ENCODE measurements at regions not wholly inside any gene's neighbourhood (a gene's known extent, or its start where the extent isn't known, plus 50 kb on each side); places are given as distances from the start of the nearest gene placed in this dataset.
A peak's percentile ranks its signal among the peaks of the same experiment; 100 is the strongest.

DNA sequence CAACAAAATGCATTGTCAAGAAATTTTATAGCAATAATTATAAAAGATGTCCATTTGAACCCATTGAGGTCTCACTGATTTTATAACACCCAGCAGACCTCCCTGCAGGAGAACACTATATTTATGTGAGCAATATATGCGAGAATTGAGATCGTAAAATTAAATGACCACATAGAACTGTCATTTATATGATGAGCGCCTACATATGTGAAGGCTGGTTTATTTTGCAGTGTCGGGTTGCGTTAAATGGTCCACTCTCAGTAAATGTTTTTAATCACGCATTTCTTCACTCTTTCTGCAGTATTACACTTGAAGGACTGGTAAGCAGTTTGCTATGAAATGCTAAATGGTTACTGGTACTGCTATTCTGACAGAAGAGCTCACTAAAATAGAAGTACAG lies 408.5 kb upstream of the AGTR1 start:
- DNase-seq (ENCODE audit: low spot score) = no peak

DNA sequence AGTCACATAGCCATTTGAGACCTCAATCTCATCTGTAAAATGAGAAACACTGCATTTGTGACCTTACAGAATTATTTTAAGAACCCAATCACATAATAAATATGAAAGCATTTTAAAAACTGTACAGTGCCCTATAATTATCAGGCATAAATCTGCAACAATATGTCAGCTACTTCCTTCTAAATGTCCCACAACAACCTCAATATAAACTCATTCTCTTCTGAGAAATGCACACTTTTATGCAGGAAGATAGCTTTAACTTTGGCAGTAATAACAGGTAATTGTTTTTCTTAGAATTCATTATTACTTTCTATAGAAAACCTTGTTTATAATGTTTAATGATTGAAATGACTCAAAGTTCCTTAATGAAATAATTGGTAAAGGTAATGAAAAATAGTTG lies 400.7 kb upstream of the AGTR1 start:
- no peak for DNase-seq (ENCODE audit: low spot score)

DNA sequence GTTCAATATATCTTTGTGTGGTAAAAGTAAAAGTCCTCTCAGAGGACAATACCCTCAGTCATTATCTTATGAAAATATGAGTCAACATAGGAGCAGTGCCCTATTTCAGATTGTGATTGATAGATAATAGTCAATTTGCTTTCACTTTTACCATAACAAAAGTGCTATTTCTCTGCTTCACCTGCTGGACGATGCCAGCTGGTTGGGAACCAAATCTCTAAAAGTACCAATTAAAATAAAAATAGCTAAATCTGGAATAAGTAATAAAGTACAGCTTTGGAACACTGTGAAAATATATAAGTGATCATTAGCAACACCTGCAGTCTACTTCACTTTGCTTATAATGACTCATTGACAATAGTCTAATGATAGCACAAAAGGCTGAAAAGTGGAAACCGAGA lies 390.3 kb upstream of the AGTR1 start:
- no peak for DNase-seq (ENCODE audit: low spot score)

DNA sequence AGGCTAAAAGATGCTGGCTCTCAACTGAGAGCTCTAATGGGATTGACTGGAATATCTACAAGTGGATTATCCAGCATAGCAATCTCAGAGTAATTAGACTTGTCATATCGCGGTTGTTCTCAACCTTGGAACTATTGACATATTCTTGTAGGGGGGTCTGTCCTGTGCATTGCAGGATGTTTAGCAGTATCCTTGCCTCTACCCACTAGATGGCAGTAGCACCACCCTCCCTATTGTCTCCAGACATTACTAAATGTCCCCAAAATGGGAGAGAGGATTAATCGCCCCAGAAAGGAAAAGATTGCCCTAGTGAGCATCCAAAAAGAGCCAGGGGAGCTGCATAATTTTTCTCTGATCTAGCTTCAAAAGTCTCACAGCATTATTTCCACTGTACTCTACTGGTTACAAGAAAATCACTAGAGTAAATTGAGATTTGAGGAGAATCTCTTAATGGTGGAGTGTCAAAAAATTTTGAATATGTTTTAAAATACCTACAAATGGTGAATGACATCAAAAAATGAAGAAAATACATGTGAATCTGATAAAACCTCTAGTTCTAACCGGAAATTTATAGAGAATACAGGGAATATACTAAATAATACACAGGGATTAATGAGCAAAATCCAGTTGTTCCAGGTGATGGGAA lies 388.2 kb upstream of the AGTR1 start:
- DNase-seq (ENCODE audit: low spot score) = peak; percentile 16

DNA sequence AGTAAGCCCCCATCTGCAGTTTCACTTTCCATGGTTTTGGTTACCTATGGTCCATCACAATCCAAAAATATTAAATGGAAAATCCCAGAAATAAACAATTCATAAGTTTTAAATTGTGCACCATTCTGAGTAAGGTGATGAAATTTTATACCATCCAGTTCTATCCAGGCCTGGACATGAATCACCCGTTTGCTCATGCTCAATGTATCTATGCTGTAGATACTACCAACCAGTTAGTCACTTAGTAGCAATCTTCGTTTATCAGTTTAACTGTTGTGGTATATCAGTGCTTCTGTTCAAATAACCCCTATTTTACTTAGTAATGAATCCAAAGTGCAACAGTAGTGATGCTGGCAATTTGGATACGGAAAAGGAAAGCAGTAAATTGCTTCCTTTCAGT lies 381.9 kb upstream of the AGTR1 start:
- DNase-seq (ENCODE audit: low spot score) = no peak

DNA sequence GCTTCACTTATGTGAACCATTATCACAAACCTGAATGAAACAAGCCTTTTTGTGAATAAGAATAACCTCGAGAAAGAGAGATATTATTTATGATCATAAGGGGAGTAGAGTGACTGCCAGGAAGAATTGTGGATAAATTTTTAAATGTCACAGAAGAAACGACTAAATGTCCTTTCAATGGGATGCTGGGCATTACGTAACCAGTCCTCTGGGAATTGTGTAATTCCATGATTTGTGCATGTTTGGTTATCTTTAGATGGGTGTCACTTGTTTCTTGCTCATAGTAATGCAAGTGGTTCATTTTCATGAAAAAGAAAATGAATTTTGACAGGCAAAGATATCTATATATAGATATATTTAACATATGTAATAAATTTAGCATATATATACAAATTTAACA lies 379.5 kb upstream of the AGTR1 start:
- no peak for DNase-seq (ENCODE audit: low spot score)

DNA sequence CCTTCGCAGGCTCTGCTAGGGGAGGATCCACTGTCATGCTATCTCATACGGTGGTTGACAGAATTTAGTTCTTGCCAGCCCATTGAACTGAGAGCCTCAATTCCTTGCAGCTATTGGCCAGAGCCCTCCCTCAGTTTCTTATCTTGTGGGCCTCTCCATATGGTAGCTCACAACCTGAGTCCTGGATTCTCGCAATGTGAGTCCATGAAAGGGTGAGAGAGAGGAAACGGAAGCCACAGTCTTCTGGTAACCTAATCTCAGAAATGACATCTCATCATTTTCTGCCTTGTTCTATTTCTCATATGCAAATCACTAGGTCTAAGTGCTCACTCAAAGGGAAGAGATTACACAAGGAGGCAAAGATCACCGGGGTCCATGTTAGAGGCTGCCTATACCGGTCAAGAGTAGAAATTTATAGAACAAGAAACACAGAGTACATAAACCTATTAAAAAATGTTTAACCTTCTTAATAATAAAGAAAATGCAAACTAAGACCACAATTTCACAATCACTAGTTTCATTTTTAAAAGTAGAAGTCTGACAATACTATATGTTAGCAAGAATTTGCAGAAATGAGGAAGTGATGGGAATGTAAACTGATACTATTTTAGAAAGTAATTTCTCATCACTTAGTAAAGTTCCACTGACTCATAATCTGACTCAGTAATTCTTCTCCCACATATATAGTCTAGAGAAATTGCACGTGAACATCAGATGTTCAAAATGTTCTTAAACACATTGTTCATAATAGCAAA lies 378.4 kb upstream of the AGTR1 start:
- DNase-seq (ENCODE audit: low spot score) = no peak

DNA sequence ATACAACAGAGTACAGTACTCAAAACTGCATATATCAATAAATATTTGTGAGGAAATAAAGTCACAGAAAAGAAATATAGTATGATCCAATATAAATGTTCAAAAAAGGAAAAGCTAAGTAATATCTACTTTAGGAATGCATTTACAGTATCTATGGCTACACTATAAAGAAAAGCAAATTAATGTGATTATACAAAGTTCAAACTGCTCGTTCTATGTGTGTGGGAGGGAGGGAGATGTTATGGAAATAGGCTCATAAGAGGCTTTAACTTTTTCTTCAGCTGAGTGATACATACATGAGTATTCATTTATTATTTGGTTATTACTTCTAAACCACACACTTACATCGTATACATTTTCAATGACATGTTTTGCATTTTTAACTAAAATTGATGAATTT lies 377.7 kb upstream of the AGTR1 start:
- no peak for DNase-seq (ENCODE audit: low spot score)

DNA sequence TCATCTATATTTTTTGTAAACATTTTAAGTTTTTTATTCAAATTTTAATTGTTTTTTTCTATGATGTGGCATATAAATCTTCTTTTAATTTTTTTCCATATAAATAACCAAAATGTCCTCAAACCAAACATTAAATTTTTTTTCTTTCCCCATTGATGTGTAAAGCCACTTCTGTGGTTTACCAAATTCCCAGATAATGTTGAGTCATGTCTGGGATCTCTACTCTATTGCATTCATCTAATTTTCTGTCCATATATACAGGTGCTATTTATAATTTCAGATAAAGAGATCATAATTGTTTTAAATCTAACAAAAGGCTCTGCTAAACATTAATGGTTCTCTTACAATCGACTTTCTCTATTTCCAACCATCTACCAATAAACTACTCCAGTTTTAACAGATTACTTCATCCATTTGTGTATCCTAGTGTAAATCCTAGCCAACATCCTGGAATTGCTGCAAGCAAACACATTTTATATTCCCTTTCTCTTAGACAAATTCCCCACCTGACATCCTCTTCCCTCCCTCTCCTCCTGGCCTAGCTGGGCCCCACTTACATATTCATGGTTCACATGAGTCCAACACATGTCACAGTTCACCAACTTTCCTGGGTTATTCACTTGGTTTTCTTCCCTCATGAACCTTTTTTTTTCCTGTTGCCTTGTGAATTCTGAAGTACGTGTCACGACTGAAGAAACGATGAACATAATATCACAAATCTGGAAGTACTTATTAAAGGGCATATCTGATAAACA lies 368.0 kb upstream of the AGTR1 start:
- DNase-seq (ENCODE audit: low spot score) = no peak

DNA sequence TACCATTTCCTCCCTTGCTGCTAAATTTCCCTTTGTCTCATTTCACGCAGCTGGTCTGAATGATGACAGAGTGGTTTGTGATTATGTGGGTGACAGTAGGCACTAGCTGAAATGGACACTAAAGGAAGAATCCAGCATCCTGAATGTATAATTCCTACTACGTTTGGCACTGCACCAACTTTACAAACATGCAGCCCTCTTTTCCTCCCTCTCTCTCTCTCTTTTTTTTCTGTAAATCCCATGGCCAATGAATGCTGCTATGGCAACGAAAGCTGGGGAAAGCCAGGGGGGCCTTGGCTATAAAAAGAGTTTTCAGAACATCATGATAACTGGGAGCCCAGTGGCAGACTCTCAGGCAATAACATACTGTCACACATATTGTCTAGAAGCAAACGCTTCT lies 367.2 kb upstream of the AGTR1 start:
- no peak for DNase-seq (ENCODE audit: low spot score)

DNA sequence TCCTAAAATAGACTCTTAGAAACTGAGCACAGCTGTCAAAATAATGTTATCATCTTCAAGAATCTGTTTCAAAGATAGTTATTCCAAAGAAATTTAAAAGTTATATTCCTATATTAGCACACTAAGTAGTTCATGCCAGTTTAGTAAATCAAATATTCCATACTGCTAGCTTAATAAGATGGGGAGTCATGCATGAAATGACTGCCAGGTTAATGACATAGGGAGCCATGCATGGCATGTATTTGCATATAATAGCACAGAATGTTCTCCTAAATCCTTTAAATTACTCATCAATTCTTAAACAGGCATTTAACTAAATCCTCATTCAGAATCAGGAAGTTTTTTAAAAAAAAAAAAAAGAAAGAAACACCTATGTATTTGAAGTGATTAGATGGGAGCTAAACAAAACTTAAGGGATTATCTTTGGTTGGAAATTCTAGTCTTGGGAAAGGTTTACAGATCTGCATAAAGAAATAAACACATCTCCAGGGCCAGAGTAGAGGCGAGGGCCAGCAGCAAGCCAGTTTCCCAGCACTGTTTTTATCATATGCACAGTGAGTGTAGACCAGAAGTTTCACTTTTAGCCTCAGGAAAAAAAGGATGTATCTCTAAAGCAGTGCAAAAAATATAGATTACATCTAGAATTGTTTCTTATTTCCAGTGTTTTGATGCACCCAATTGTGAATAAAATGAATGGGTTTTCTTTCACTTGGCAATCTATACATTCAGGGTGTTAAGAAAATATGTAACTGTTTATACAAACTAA lies 366.4 kb upstream of the AGTR1 start:
- DNase-seq (ENCODE audit: low spot score) = no peak

DNA sequence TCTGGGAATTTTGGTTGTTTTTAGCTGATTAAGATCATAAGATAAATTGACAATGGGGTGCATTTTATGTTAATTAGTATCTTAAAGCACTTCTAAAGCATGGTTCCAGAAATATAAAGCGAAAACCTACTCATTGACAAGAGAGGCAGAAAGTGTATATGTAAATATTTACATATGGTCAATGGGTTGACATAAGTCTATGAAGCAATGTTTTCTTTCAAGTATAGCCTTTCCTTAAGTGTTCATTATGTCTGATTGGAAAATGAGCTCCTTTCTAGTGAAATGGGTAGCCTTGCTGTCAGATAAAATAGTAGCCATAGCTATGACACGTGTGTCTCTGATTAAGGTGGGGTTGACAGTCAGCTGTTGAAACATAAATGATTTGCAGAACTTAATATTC lies 365.2 kb upstream of the AGTR1 start:
- no peak for DNase-seq (ENCODE audit: low spot score)

DNA sequence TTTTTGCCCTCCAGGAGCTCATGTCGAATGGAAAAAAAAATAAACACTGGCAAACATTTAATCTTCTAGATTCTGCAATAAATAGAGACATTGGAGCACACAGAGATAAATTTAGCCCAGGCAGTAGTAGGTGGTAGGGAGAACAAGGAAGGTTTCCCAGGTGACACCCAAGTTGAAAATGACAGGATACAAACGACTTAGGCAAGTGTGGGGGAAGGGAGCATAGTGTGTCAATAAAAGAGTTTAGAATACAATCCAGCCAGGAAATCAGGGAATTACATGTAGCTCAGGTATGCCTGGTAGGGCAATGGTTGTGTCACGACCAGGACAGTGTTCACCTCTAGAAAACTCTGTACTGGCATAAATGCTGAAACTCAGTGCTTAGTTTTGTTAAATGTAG lies 364.6 kb upstream of the AGTR1 start:
- no peak for DNase-seq (ENCODE audit: low spot score)

DNA sequence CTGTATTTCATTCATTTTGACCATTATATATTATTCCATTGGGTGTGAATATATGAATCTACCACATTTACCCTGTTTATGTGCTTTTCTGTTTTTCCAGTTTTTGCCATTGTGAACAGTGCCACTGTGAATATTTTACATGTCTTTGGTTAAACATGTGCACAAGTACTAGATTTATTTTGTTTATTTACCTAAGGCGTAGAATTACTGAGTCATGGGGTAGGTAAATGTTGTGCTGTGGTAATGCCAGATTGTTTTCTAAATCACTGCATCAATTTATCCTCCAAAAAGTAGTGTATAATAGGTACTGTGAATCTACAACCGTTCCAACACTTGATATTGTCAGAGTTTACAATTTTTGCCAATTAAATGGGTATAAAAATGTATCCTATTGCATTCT lies 362.1 kb upstream of the AGTR1 start:
- no peak for DNase-seq (ENCODE audit: low spot score)

DNA sequence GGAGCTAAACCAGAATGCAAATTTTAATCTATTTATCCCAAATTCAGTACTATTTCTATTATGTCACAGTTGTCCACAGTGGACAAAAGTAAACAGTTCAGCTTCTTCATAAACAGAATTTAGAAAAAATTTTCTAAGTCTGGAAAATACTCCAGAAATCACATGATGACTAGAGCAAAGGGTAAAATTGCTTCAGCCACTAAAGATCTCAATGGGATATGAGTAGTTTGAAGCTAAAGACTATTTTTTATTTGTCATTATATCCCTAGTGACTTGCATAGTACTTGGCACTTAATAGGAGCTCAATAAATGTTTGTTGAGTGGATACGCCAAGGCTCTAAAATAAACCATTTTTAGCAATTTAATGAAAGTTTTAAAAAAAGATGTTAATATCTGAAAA lies 354.3 kb upstream of the AGTR1 start:
- no peak for DNase-seq (ENCODE audit: low spot score)

DNA sequence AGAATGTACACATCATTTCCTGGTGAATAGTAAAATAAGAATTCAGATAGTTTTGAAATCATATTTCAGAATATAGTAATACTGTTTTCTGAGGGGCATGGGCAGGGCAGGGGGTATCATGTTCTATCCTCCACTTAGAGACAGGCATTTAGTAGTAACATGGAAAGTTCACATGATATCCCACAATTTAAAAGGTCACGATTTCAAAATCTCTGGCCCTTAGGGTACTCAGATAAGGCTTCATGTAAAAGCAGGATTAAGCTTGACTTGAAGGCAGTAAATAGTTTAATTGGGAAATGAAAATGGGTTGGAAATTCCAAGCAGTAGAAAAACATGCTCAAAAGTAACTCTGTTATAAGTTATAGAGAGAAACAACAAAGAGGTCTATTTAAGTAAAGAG lies 353.2 kb upstream of the AGTR1 start:
- DNase-seq (ENCODE audit: low spot score) = no peak

DNA sequence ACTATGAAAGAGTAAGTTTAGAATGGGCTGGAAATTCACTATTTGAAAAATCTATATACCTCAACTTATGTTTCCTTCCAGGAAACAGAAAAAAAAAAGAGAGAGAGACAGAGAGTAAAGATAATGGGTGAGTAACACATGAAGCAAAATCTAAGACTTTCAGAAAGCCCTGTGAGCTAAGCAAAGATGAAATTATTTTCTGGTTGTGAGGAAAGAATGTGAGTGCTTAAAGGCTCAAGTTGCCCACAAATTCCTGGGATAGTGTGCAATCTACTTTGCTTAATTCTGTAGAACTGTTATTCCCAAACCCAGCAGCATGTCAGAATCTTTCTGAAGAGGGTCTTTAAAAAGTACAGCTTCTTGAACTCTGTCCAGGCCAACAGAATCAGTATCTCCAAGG lies 337.7 kb upstream of the AGTR1 start:
- DNase-seq (ENCODE audit: low spot score) = no peak

DNA sequence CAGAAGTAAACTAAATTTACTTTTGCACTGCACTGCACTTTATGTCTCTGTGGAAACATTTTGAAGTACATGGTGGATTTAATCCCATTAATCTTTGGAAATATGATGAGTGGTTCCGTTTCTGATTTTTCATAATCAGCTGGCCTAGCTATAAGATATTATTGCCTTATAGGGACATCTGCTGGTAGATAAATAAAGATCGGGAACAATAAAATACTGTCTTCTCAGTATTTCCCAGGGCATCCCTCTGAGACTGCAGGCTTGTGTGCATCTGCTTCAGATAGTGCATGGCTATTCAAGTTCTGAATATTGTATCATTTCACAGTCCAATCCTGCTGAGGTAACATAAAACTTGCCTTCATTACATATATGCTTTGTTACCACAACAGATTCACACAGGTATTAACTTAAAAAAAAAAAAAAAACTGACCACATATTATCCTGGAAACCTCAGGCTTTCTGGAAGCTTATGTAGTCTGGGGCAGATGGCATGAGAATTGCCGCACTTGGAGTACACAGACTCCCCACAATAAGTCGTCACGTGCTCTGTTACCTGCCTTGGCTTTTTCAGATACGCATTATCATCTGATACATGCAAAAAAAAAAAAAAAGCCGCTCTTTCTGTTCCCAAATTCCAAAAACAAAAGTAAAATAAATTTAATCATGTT lies 330.8 kb upstream of the AGTR1 start:
- DNase-seq (ENCODE audit: low spot score) = no peak

DNA sequence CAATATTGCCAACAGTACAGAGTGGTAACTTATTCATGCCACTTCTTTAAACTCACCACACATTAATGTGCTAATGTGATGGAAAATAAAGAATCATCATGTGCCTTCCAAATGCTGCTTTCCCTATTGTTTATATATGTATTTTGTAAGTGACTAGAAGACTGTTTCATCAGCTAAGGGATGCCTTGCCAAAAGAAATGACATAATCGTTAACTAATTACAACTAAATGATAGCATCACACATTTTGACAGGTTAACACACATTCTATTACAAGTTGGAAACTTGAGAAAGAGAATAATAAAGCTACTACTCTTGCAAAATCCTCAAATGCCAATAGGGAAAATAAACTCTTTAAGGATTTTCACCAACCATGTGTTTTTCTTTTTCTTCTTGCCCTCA lies 329.9 kb upstream of the AGTR1 start:
- DNase-seq (ENCODE audit: low spot score) = no peak

DNA sequence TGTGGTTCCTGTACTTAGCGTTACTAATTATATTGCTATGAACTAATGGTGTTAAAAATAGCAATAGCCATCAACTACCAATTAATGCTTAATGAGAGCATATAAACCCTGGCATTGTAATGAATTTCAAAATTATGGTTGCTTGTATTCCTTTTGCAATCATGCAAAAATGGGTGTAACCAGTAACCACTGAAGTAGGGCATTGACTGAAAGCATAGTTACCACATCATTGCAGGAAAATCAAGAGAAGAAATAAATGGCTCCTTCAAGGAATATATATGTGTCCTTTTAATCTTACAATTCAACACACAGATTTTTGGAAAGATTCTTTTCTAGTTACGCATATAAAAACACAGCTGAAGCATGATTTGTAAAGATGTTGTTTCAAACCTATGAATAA lies 328.3 kb upstream of the AGTR1 start:
- DNase-seq (ENCODE audit: low spot score) = no peak

DNA sequence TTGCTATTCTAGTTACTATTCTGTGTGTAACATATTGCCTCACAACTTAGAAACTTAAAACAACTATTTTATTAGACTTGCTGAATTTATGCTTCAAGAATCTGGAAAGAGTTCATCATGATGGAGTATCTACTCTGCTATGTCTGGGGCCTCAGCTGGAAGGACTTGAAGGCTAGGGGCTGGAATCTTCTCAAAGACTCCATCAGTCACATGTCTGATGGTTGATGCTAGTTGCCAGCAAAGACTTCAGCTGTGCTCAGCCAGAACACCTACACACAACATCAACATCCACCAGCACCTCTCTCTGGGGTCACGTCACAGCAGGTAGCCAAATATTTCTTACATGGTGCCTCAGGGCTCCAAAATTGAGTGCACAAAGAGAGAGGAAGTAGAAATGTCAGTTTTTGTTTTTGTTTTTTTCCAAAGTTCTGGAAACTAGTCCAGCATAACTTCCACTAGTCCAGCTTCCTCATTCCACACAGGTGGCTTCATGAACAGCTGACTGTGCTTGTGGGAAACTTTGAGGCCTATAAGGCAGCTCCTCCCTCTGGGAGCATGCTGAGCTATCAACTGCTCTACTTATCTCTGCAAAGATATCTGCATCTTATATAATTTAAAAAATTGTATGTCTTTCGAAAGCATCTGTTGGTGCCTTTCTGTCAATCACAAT lies 325.4 kb upstream of the AGTR1 start:
- peak; percentile 21 for DNase-seq (ENCODE audit: low spot score)

Data from mucosa of gallbladder (tissue), 1 donor.